IPS-NIHi11 (cell line): ENCODE measurements at regions not wholly inside any gene's neighbourhood (a gene's known extent, or its start where the extent isn't known, plus 50 kb on each side); places are given as distances from the start of the nearest gene placed in this dataset.

ENCODE experiments used
- DNase-seq: peaks from one replicate; pipeline ENCODE4 v3.0.0; 2012; ENCODE audit warnings: mixed read lengths, low spot score

DNA sequence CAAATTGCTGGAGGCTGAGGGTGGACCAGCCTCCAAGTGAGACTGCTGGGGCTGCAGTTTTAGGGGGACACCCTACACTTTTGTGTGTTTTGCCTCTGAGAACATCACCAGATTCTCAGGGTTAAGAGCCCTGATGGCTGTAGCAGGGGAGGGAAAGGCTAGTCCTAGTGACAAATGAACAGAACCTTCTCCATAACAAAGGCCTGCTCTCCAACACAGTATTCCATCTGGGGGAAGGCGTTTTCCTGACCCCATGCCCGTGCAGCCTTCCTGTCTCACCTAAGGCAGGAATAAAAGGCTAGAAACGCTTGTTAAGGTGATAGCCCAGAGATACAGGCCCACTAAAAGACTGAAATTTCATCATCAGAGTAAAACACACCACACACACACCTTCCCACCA, 50.2 kb upstream of the NSMCE3 start:
- DNase-seq, result peak; percentile 48
